AG09319 (cell line): ENCODE measurements at regions not wholly inside any gene's neighbourhood (a gene's known extent, or its start where the extent isn't known, plus 50 kb on each side); places are given as distances from the start of the nearest gene placed in this dataset.

Experiments used
- DNase-seq: peaks from one replicate; pipeline ENCODE4 v3.0.0-alpha.2; 2010; ENCODE audit warnings: low read depth; ENCODE audit errors: extremely low read depth
- TF ChIP-seq, protein P1 (sequence below): IDR thresholded peaks from 2 replicates; pipeline ENCODE4 v1.5.1; 2011; ENCODE audit warnings: low read depth, mild to moderate bottlenecking, inconsistent platforms, low read length, moderate library complexity

DNA sequence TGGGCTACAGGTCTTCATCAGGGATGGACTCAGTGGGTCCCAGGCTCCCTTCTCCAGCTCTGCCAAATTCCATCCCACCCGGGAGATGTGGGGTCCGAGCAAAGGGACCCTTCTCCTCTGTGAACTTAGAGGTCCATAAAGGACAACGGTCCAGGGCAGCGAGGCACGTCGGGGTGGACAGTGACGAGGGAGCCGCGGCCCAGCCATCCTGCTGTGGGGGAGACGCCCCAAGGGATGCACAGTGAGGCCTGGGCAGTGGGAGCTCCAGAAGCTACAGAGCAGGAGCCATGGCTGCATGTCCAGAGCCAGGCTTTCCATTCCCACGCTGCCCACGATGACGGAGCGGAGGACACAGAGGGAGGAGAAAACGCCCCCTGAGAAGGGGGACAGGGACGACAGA is 107.5 kb upstream of the PPP1R26 start:
- TF ChIP-seq, protein P1, sequence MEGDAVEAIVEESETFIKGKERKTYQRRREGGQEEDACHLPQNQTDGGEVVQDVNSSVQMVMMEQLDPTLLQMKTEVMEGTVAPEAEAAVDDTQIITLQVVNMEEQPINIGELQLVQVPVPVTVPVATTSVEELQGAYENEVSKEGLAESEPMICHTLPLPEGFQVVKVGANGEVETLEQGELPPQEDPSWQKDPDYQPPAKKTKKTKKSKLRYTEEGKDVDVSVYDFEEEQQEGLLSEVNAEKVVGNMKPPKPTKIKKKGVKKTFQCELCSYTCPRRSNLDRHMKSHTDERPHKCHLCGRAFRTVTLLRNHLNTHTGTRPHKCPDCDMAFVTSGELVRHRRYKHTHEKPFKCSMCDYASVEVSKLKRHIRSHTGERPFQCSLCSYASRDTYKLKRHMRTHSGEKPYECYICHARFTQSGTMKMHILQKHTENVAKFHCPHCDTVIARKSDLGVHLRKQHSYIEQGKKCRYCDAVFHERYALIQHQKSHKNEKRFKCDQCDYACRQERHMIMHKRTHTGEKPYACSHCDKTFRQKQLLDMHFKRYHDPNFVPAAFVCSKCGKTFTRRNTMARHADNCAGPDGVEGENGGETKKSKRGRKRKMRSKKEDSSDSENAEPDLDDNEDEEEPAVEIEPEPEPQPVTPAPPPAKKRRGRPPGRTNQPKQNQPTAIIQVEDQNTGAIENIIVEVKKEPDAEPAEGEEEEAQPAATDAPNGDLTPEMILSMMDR, result no peak
- no peak for DNase-seq

GRCh38 chr9:135372501-135373008 is 107.0 kb upstream of the PPP1R26 start:
- TF ChIP-seq, protein P1, result no peak
- DNase-seq, result no peak

- TF ChIP-seq, protein P1, result no peak
- DNase-seq, result no peak
Observed at GRCh38 chr9:135373151-135373685, 106.4 kb upstream of the PPP1R26 start.

DNA sequence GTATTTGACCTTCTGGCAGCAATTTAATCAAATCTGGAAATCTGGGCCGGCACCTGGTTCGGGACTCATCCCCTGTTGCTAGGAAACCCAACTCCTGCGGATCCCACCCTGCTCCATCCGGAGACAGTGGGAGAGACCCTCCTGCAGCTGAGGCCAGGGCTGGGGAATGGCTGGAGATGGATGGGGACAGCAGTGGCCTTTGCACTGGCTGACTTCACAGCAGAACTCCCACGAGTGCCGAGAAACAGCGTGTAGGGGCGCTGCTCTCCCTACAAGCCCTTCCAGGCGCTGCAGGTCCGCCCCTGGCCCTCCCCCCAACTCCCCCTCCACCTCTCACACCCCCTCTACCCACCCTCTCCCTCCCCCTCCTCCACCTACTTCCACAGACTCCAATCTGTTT is 105.8 kb upstream of the PPP1R26 start:
- TF ChIP-seq, protein P1, result no peak
- DNase-seq, result no peak

- no peak for DNase-seq
Observed at GRCh38 chr9:135374591-135374990, 105.0 kb upstream of the PPP1R26 start.

DNA sequence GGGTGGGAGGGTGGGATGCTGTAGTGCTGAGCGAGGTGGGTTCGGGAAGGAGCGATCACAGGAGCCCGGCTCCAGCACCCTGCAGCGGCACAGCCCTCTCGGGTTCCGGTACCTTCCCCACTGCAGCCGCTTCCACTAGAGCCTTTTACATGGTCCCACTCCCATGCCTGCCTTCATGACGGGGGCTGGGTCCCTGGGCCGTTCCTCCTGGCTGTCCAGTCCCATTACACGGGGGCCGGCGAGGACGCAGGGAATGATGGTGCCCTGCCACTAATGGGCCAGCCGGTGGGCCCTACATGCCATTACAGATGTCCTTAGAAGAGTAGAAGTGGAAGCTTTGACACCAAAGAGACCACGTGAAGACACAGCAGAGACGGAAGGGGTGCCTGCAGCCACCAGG is 104.6 kb upstream of the PPP1R26 start:
- TF ChIP-seq, protein P1, result no peak
- DNase-seq, result no peak

More at GRCh38 chr9:135374591-135374990, 105.0 kb upstream of the PPP1R26 start:
- TF ChIP-seq, protein P1, result no peak

GRCh38 chr9:135376511-135377265 is 102.9 kb upstream of the PPP1R26 start:
- TF ChIP-seq, protein P1, result no peak
- DNase-seq, result no peak
